Anterior cingulate cortex (tissue), 58 donors: ENCODE measurements at regions not wholly inside any gene's neighbourhood (a gene's known extent, or its start where the extent isn't known, plus 50 kb on each side); places are given as distances from the start of the nearest gene placed in this dataset.

ENCODE experiments used
- DNase-seq, 58 donors: peaks; one replicate each; lab custom pipeline; 2025; lab: John Stamatoyannopoulos, UW

GRCh38 chr7:18434171-18434570, 61.4 kb upstream of the HDAC9 start:
- no peak for DNase-seq

DNA sequence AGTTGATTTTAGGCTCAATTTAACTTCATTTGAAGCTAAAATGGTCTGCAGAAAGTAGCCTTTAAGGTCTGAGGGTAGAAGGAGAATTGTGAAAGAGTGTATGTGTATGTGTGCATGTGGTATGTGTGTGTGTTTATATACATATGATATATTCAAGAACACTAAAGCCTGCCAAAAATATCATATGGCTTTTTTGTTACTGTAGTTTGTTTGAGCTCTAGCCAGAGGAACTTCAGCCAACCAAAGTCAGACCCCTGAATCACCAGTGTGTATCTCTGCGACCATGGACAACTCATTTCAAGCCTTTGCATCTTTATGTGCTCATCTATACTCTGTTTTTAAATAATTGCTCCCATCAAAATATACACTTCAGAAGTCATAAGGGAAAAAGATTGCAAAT, 58.4 kb upstream of the HDAC9 start:
- no peak for DNase-seq

DNA sequence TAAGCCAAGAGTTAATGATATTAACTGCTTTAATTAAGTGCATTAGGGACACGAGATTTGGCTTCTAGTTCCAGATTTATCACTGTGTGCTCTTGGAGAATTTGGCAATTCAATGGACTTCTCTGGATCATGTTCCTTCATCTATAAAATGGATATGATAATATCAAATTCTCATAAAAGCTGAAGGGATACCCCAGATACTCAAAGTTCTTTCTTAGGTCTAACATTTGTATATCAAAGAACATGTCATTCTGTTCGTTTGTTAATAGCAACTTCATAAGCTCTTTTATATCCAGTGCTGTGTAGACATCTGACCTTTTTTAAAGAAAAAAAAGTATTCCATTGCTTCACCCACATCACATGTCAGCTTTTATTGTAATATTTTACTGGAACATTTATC, 54.6 kb upstream of the HDAC9 start:
- DNase-seq: no peak

DNA sequence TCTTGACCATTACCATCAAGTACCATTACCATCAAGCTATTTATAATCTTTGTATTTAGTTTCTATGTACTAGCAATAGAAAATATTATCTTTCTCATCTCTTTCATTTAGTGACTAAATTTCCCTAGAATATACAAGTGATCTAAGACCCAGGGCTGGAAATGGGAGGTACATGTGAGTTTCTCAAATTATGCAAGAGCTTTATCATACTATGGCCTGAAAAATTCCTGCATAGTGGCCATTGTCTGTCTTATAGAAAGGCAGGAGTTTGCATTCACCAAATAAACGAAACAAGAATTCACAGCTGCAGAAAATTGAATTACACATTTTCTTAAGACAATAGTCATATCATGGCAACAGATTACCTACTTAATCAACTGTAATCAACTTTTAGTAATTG, 50.7 kb upstream of the HDAC9 start:
- DNase-seq: no peak

DNA sequence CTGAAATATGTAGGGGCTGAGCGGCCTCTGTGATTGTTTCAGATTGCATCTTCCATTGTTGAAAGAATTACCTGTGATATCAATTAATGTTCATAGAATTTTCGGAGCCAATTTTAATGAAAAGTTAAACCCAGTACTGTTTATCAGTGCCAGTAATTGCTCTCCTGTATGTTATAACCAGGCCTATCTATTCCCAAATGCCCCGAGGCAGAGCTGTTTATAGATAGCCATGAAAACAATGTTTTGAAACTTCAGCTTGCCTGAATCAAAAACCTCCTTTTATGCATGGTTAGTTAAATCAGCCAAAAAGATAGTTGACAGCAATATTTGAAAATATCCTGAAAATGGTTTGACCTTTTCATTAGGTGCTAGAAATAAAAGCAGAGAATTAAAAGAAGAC, 50.1 kb upstream of the HDAC9 start:
- DNase-seq: no peak
